HG02840 (cell line): ENCODE measurements at regions not wholly inside any gene's neighbourhood (a gene's known extent, or its start where the extent isn't known, plus 50 kb on each side); places are given as distances from the start of the nearest gene placed in this dataset.

Source experiments
- ATAC-seq: cut with Tn5 transposase; IDR thresholded peaks from one replicate; pipeline ENCODE4 v1.9.1; 2021; ENCODE audit warnings: mild to moderate bottlenecking, moderate library complexity, moderate number of reproducible peaks; ENCODE audit not compliant: unreplicated experiment, low FRiP score

DNA sequence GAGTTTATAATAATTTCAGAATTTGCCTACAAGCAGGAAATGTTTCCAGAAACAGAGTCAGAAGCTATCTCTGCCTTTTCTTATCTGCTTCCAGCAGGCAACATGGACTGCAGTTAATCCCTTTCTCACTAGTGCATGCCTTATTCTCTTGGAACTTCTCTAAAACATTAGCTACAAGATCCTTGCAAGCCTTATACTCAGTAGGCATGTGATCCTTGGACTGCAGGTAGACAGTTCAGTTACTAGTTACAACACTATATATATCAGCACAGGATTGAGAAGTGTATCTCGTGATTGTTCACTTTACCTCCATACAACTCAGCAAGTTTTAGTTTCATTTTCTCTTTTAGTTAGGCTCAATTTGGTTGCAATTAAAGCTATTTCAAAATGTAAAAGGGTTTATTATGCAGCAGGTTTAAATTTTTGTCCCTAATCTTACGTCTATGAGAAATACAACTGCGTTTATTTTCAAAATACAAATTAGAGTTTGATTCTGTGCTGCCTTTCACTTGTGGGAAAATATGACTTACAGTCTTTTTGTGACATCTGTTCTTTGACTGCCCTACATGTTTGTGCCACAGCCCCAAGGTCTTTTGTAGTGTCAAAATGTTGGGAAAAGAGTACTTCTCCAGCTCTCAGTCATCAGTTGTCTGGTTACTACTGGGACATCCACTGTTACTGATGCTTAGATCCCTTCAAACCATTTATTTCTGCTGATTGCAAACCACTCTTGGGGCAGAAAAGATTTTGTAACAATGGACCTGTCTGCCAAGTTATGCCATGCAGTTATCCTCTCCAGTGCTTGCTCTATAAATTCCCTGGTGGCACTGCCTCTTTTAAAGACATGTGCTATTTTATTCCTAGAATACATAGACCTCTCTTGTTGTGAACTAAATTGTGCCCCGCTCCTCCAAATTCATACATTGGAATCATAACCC, 709.0 kb upstream of the FOXG1 start:
- no peak for ATAC-seq

DNA sequence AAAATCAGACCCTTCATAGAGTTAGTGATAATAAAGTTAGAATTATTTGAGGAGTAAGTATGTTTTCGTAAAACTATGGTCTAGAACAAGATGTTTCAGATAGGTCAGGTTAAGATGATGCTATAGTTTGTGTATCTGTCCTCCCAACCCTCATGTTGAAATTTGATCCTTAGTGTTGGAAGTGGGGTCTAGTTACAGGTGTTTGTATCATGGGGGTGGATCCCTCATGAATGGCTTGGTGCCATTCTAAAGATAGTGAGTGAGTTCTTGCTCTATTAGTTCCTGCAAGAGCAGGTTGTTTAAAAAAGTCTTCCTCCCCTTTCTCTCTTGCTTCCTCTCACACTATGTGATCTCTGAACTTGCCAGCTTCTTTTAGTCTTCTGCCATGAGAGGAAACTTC, 707.3 kb upstream of the FOXG1 start:
- ATAC-seq, result no peak

DNA sequence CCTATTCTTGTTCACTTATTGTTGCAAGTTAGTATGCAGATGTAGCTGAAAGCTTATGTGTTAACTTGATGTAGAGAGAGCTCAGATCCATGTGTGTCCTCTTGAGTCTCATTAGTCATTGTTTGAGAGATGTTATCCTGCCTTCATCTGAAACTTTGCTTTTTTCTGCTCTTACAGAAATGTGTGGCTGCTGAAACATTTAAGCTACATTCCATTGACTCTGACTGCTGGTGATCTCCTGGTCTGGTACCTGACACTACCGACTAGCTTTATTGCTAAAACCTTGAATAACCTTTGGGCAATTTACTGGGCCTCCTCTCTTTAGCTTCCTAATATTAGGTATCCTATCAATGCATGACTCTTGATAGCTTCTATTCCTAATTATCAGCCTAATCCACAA, 705.6 kb upstream of the FOXG1 start:
- ATAC-seq, result no peak

DNA sequence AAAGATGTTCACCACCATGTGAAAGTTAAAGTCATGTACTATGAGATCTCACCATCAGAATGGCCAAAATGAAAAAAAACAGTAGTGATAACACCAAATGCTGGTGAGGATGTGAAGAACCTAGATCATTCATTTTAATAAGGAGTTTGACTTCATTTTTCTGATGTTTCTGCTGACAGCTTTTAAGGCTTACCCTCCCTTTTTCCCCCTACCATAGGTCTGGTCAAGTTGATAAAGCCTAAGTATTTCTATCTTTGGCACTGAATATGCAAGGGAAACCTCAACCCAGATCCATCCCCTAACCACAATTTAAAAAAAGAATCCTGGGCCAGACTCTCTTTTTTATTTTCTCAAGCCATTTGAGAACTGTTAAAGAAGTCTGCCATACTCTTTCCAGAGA, 689.6 kb upstream of the FOXG1 start:
- no peak for ATAC-seq

DNA sequence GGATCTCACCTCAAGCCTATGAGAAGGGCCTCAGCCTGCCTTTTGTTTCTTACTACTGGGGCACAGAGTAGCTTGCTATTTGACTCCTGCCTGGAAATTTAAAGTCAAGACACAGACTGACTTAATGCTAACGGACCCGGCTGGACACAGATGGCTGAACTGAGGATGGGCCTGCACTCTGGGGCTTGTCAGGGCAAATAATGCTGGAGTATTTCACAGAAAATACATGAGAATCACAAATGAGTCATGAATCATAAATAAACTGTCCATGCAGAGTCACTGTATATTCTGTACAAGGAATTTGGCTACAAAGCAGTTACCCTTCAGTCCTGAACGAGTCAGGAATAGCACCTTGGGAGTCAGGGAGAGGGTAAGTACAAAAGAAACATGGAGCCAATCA, 683.2 kb upstream of the FOXG1 start:
- no peak for ATAC-seq

DNA sequence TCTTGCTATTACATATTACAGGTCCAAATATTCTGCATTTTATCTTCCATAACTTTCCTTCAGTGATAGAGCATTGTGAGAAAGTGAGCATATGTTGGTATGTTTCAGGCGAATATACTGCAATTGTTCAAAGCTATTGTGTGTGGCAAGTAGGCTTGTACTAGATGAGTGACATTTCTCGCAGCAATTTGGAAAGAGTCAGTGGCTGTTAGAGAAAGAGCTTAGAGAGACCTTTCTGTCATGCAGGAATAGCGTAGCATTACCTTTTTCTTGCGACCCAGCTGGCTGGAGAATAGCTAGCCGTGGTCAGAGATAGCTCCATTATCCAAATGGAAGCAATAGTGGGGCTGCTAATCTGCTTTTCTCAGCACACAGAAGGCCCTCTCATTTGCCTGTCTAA, 678.5 kb upstream of the FOXG1 start:
- no peak for ATAC-seq

DNA sequence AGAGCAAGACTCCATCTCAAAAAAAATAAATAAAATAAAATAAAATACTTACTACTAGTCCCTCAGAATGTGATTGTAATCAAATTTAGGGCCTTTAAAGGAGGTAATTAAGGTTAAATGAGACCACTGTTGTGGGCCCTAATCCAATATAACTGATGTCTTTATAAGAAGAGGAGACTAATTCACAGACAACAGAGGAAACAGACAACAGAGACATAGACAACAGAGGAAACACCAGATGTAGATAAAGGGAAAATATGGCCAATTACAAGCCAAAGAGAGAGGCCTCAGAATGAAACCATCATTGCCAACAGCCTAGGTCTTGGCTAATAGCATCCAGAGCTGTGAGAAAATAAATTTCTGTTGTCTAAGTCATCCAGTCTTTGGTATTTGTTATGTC, 669.0 kb upstream of the FOXG1 start:
- ATAC-seq, result no peak

DNA sequence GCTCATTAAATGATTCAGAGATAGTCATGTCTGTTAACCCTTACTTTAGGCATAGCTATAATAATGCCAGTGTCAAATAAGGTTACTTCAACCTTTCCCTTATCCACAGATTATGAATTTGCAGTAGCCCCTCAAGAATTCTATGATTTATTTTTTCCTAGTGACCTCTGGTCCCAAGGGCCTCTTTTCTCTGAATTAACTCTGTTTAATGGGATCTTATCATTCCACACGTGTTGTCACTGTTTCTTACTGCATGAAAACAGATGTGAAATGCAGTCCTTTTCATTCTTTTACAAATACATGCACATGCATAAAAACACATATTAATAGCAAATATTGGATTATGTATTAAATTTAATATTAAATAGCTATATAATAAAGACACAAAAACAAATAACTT, 667.7 kb upstream of the FOXG1 start:
- ATAC-seq, result no peak

DNA sequence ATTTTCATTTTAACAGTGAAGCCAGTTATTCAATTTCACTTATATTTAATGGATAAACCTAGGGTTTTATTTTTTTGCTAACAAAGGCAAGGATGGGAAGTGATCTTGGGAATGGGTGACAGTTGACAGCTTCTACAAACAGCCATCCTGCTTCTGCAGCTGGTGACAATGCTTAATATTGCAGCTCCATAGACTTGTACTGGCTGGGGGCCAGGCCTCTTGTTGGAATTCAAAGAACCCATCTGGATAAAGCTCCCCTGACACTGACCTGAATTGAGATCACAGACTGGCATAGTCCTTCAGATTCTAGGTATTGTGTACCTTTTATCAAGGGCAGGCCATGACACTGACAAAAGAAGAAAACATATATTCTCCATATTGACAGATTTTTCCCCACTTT, 664.6 kb upstream of the FOXG1 start:
- ATAC-seq, result no peak

DNA sequence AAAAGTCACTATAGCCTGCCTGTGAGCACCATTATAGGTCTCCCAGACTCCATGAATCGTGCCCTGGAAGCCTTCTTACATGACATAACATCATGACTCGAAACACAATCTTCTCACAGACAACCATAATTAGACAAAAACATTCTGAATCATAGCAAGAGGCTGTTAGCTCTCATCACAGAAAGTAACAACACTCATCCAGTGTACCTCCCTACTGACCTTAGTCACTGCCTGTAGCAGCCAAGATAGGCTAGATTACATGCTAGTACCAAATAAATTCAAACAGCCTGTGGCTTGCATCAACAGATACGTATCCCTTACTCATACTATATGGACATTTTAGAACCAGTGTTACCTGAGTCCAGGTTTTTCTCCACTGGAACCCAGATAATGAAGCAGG, 663.8 kb upstream of the FOXG1 start:
- no peak for ATAC-seq

DNA sequence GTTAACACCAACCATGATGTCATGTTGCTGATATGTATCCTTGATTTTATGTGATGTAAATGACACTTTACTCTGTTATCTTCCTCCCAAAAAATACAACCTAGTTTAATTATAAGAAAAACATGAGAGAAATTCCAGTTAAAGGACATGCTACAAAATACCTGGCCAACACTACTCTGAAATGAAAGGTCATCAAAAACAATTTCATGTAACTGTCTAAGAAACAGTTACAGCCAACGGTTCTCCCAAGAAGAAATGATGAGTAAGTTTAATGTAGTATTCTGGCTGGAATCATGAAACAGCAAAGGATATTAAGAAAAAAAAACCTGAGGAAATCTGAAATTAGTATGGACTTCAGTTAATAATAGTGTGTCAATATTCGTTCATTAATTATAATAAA, 653.3 kb upstream of the FOXG1 start:
- ATAC-seq, result no peak

DNA sequence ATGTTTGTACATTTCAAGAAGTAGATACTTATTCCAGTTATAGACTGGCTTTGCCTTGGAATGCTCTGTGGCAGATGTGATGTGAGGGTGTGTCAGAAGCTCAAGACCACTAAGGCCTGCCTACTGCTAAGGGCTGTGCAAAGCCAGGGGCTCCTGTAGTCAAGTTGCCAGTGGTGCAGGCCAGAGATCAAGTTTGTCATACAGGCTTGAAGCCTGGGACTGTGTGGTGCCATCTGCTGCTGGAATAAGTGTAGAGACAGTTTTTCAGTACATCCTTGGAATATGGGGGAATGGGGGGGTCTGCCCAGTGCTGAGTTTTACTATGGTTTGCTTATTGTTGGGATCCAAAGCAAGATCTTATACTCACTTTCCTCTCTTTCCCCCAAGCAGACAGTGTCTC, 649.9 kb upstream of the FOXG1 start:
- ATAC-seq, result no peak

DNA sequence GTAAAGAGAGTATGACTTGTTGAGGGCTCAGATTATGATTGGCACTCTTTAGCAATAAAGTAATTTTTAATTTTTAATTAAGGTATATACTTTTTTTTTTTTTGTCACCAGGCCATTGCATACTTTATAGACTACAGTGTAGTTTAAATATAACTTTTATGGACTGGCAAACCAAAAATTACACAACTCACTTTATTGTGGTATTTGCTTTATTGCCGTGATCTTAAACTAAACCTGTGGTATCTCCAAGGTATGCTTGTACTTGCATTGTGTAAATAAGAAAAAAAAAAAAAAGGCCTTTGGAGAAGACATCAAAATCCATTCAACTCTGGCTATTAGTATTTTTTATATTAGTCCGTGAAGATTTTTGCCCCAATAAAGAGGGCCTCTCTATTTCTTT, 646.7 kb upstream of the FOXG1 start:
- ATAC-seq, result no peak

DNA sequence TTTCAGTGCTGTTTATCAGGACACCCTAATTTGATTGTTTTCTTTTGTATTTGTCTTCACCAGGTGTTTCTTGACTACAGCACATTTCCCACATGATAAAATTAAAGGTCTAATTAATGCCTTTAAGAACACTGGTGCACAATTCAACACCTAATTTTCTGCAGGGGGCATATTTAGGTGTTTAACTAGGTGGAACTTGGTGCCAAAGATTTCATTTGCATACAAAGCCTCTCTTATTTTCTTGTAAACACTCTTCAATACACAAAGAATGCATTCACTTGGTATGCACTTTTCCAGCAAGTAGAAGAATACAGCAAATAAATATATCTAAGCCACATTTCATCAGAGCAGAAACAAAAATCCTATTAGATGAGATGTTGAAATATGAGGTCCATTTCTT, 646.2 kb upstream of the FOXG1 start:
- ATAC-seq, result no peak

DNA sequence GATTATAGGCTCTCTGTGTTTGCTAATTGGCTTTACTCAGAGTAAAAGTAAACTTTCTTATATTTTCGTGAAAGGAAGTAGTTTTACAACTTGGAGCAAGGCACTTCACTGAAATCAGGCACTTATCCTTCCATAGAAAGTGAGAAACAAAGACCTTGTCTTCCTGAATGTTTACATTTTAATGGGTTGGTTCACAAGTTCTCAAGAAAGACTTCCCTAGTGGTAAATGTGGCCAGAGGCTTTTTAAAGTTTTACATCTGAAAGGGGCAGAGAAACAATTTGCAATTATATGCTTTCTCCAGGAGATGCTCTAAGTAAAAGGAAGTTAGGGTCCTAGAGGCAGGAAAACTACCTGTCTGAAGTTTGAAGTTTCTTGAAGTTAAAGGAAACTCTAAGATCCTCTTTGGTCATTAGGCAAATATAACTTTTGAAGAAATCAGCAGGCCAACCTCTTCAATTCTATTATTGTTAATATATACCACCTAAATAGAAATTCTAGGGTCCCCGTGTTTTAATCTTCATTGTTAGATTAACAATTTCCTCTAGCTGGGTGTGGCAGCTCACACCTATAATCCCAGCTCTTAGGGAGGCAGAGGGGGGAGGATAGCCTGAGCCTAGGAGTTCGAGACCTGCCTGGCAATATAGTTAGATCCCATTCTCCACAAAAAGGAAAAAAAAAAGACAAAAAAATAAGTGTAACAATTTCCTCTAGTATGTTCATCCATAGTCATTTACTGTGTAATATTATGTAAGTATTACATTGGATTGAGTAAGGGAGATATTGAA, 644.9 kb upstream of the FOXG1 start:
- ATAC-seq, result no peak

DNA sequence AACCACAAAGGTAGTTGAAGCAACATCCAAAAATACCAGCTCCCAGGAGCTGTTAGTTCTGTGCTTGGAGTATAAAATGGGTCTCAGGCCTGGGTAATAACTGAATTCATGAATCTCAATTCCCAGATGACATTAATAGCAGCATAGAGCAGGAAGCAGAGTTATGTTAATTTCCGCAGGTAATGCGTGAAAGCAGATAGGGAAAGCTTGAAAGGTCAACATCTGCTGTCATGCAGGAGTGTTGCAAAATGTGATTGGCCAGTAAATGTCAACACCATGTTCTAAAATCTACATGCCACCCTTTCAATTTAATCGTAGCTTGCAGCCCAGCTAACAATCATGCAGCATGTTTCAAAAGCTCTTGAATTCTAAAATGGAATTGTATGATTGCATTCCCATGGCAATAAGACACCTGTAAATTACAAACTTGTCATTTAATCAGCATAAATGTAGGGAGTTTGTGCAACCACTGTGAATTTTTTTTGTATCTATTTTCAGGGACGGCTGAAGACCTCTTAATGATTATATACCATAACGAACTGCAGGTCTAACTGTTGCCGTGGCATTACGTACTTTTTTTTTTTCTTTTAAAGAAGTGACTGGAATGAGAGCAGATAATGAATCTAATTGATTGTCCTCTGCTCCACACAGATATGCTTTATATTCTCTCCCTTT, 635.8 kb upstream of the FOXG1 start:
- ATAC-seq, result no peak

DNA sequence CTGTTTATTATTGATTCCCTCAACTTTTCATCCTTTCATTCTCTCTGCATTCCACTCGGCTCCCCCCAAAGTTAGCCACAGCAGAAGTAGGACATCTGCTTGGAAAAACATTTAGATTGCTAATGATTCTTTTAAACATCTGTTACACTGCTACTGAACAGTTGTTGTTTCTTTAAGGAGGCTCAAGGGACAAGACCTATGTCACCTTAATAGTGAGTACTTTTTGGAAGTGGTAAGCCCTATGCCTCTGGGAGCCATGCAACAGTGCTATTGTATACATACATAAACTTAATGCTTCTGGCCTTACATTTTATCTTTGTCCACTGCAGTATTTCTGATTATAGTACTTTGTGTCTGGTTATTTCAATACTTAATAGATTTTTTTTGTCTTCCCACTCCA, 628.2 kb upstream of the FOXG1 start:
- no peak for ATAC-seq

DNA sequence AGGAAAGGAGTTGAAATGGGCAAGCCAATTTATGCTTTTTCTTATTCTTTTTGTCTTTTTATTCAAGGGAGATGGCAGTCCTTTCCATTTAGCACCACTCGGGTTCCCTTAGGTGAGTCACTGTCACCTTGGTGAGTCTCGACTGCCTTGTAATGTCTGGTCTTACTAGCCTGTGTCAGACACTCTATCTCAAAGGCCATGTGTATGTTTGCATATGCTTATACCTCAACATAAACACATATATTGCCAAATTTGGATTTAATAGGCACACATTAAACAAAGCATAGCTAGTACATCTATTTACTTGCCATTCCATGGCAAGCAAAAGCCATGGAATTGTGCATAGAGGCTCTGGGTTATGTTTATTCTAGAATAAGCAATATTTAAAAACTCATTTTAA, 624.9 kb upstream of the FOXG1 start:
- ATAC-seq, result no peak

DNA sequence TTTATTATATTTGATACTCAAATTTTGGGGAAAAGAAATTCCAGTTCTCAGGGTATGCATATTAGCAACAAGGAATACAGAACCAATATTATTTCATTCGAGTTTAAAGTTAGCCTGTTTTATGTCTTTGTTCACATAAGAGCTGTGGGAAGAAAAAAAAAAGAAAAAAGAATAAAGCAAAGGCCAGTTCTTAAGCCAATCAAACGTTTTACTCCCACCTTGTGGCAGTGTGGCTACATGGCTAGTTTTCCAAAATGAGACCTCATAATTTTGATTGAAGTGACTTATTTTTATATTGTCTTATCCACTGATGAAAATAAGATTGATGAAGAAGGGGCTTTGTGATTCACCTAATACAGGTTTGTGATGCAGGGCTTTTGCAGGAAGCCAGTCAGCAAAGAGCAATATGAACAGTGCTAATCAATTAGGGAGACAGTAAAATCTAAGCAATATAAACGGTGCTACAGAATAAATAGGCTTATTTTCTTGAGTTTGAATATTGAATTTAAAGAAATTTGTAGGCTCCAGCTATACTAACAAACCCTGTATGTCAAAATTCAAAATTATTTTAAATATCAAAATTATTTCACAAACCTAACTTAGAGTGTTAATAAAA, 624.1 kb upstream of the FOXG1 start:
- no peak for ATAC-seq

DNA sequence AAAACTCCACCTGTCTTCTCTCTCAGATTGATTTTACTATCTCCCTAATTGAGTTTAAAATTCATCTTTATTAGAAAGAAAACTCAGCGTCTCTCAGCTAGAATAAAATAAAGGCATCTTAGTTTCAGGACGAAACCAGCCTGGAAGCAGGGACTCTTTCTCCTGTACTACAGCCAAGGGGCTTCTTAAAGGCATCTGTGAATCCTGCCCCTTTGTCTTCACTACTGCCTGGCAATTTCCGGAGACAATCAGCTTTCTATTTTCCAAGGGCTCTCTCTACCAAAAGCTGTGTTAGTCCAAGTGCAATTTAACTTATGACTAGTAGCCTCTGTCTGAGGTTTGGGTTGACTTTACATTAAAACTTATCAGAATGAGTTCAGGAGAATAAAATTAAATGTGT, 623.3 kb upstream of the FOXG1 start:
- ATAC-seq, result no peak

DNA sequence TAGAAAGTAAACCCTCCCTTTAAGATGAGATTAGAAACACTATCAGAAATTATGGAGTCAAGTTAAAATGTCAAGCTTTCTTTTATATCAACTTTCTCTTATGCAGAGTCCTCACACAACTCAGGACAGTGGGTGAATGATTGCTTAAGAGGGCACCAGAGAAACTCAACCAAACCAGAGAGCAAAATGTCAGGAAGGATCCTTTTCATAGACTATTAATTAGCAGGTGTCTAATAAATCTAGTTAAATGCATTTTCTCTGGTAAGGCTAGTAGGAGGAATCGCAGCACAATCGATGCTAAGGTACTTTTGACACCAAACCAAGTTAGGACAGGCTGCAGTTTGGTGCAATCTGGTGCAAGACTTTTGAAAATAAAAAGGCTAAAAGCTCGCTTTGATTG, 614.7 kb upstream of the FOXG1 start:
- ATAC-seq, result no peak
